ENCODE measurements at regions not wholly inside any gene's neighbourhood (a gene's known extent, or its start where the extent isn't known, plus 50 kb on each side); places are given as distances from the start of the nearest gene placed in this dataset.
"Not testable (repeated sequence)": the region's sequence is repeated elsewhere in the genome, so short reads cannot be mapped to it uniquely, and the experiment has no call there.

DNA sequence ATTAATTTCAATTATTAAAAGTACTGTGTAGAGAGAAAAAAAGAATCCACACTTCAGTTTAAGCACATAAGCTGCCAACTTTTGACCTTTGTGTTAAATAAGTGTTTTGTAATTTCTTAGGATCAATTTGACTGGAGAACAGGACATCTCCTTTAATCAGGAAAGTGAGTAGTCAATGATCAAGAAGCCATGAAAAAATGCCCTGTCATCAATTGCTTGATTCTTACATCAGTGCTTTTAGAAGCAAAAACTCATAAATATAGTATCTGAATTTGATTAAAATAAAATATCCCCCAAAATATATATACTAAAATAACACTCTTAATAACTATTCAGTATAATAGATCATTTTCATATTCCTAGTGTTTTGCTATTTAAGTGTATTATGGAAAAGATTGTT lies 409.0 kb downstream of the TAFA4 start:
- TF ChIP-seq JUND (IDR thresholded peaks at IDR 0.05; ENCODE audit: low read depth): no peak
- in situ Hi-C loops (cut with HindIII; ENCODE audit: low pct_unique_long_range_greater_than_20kb, low sequenced_read_pairs): no loop called here
- DNase-seq (ENCODE audit: low read depth in 1 of 2, low spot score in 1 of 2): no peak

DNA sequence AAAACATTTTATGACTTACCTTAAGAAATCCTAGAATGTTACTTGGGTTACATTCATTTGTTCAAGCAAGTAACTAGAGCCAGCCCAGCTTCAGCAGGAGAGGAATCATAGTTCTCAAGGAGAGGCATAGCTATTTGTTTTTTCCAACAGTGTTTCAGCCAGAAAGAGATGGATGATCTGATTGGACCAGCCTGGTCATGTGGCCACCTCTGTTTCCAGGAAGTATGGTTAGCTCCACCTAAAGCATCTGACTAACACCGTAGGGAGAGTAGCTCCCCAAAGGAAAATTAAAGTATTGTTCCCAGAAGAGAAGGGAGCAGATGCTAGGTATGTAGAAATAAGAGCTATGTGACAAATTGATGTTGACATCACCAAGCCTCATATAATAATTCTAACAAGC lies 417.1 kb downstream of the TAFA4 start:
- no peak for DNase-seq (ENCODE audit: low read depth in 1 of 2, low spot score in 1 of 2)
- TF ChIP-seq JUND (IDR thresholded peaks at IDR 0.05; ENCODE audit: low read depth): no peak
- in situ Hi-C loops (cut with HindIII; ENCODE audit: low pct_unique_long_range_greater_than_20kb, low sequenced_read_pairs): no loop called here

DNA sequence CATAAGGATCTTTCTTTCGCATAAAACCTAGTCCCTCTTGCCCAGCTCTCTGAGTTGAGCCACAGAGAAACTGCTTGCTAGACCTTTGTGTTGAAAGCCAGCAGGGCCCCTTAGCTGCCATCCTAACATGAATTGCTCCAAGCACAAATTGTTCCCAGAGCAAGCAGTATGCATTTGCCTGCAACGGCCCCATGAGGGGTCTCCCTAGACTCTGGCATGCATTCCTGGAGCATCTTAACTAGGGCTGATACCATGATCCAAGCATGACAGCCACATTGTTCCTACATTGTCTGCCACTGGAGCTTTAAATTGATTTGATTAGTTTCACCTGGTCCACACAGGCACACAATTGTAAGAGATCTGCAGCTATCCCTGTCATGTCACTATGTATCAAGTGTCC lies 428.1 kb downstream of the TAFA4 start:
- DNase-seq (ENCODE audit: low read depth in 1 of 2, low spot score in 1 of 2): no peak
- in situ Hi-C loops (cut with HindIII; ENCODE audit: low pct_unique_long_range_greater_than_20kb, low sequenced_read_pairs): no loop called here
- TF ChIP-seq JUND (IDR thresholded peaks at IDR 0.05; ENCODE audit: low read depth): no peak

DNA sequence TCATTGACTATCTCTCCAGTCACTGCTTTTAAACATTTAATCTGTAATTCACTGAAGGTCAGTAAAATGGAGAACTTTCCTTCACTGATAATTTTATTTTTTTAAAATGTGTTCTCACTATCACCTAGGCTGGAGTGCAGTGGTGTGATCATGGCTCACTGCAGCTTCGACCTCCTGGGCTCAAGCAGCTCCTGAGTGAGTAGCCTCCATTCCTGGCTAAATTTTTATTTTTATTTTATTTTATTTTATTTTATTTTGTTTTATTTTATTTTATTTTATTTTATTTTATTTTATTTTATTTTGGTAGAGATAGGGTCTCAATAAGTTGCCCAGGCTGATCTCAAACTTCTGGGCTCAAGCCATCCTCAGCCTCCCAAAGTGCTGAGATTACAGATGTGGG lies 446.5 kb downstream of the TAFA4 start:
- DNase-seq (ENCODE audit: low read depth in 1 of 2, low spot score in 1 of 2); in situ Hi-C loops (cut with HindIII; ENCODE audit: low pct_unique_long_range_greater_than_20kb, low sequenced_read_pairs): not testable (repeated sequence)

DNA sequence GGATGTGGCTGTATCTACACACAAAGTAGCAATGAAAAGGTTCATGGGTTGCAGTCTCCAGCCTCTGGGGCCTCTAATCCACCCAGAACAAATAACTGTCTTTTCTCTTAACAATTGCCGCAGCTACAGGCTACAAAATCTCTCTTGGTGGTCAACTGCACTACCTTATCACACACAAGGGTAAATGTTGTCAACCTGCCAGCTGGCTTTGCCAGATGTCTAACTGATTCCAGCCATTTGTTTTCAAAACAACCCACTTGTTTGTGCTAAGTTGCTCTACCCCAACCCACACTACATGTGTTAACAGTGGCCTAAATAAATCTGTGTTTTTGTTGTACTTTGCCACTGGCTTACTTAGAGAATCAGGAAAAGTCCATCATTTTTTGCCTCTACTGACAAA lies 447.3 kb downstream of the TAFA4 start:
- no peak for TF ChIP-seq JUND (IDR thresholded peaks at IDR 0.05; ENCODE audit: low read depth)
- in situ Hi-C loops (cut with HindIII; ENCODE audit: low pct_unique_long_range_greater_than_20kb, low sequenced_read_pairs): no loop called here

DNA sequence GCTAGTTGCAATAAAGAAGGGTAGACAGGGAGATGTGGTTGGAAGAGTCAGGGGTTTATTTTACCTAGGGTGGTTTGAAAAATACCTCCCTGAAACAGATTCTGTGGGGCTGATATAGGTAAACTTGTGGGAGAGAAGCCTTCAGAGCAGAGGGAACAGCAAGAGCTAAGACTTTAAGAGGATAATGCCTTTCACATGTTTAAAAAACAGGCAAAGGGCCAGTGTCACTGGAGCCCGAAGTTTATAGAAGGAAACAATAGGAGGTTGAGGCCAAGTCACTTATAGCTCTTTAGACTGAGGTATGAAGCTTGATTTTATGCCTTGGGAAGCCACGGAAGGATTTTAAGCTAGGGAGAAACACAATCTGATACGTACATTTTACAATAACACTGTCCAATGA lies 448.7 kb downstream of the TAFA4 start:
- in situ Hi-C loops (cut with HindIII; ENCODE audit: low pct_unique_long_range_greater_than_20kb, low sequenced_read_pairs): no loop called here
- no peak for DNase-seq (ENCODE audit: low read depth in 1 of 2, low spot score in 1 of 2)
- TF ChIP-seq JUND (IDR thresholded peaks at IDR 0.05; ENCODE audit: low read depth): no peak

More for the DNA sequence above, 447.3 kb downstream of the TAFA4 start:
- no peak for DNase-seq (ENCODE audit: low read depth in 1 of 2, low spot score in 1 of 2)

DNA sequence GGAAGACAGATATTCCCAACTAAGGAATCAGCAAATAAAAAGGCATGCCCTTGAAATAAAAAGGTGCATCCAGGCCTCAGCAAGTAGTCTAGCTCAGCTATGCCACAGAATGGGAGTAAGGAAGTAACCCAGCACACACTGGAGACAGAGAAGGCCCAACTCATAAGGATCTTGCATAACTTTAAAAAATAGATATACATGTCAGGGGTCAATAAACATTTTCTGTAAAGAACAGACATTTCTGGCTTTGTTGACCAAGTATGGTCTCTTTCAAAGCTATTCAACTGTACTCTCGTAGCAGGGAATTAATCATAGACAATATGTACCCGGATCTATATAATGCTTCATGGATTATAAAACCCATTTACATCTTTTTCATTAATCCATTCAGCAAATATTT lies 449.3 kb downstream of the TAFA4 start:
- no peak for DNase-seq (ENCODE audit: low read depth in 1 of 2, low spot score in 1 of 2)
- in situ Hi-C loops (cut with HindIII; ENCODE audit: low pct_unique_long_range_greater_than_20kb, low sequenced_read_pairs): no loop called here
- no peak for TF ChIP-seq JUND (IDR thresholded peaks at IDR 0.05; ENCODE audit: low read depth)

DNA sequence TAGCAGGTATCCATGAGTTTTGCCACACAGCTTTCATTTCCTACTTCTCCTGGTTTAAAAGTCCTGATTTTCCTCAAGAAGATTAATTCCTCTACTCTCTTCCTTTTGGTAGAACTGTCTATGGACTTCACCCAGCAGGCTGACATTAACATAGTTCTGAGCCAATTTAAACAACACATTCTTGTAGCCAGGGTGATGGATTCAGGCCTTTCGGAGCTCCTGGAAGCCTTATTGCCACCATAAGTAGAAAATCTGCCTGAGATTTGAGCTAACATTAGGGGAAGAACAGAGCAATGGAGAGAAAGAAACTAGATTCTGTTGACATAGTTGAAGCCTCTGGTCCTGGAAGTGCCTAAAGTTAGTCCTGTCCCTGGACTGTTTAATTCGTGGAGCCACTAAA lies 449.8 kb downstream of the TAFA4 start:
- in situ Hi-C loops (cut with HindIII; ENCODE audit: low pct_unique_long_range_greater_than_20kb, low sequenced_read_pairs): no loop called here
- TF ChIP-seq JUND (IDR thresholded peaks at IDR 0.05; ENCODE audit: low read depth): no peak
- no peak for DNase-seq (ENCODE audit: low read depth in 1 of 2, low spot score in 1 of 2)

DNA sequence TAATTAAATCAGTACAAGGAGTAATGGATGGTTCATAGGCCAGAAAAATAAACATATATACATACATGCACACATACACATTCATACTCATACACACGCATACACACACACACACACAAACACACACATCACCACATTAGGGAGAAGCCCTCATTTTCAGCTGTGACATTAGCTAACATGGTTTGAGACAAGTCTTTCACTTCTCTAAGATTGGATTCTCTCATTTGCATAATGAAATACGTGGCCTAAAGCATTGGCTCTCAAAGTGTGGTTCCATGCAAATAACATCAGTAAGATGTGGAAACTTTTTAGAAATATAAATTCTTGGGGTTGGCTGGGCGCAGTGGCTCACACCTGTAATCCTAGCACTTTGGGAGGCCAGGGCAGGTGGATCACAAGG lies 452.6 kb downstream of the TAFA4 start:
- TF ChIP-seq JUND (IDR thresholded peaks at IDR 0.05; ENCODE audit: low read depth): no peak
- in situ Hi-C loops (cut with HindIII; ENCODE audit: low pct_unique_long_range_greater_than_20kb, low sequenced_read_pairs): no loop called here
- no peak for DNase-seq (ENCODE audit: low read depth in 1 of 2, low spot score in 1 of 2)

DNA sequence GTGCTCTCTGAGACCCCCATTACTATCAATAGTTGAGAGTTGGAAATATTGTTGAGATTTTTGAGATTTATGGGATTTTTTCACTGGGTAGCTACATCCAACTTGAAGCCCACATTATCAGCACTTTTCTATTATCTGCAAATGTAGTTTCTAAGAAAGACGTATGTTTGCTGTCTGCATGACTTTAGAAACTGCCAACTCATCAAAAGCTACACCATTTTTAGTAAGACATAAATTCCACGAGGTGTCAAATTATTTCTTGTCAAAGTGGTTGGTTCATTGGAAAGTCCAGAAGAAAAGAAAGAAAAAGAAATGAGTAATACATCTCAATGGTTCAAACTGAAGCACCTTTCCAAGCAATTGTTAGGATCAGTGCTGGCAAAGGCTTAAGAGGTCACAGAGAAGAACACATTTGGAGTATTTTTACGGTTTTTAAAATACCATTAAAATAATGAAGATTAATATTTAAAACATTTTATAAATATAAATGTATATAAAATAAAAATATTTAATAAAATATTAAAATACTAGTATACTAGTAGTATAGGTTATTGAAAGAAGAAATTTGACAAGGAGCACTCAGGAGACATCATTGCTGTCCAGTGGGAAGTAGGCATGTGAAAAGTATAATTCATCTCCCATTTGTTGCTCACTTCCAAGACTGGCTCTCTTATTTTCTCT lies 463.5 kb downstream of the TAFA4 start:
- no peak for DNase-seq (ENCODE audit: low read depth in 1 of 2, low spot score in 1 of 2)
- in situ Hi-C loops (cut with HindIII; ENCODE audit: low pct_unique_long_range_greater_than_20kb, low sequenced_read_pairs): no loop called here
- TF ChIP-seq JUND (IDR thresholded peaks at IDR 0.05; ENCODE audit: low read depth): no peak

DNA sequence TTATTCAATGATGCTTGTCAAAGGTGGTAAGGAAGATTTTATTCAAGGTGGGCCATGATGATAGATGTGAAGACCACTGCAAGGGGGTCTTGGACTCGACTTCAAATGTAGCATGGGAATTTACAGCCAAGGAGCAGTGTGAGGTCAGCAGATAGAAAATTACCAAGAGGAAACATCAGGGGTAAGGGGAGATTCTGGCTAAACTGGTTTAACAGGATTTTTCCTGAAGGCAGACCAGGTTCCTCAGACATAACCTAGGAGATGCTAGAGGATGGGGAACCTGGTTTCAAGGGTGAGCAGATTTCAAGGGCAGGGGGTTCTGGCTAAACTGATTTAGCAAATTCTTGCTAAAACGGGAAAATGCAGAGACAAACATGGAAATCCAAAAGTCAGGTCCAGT lies 464.9 kb downstream of the TAFA4 start:
- no peak for DNase-seq (ENCODE audit: low read depth in 1 of 2, low spot score in 1 of 2)
- in situ Hi-C loops (cut with HindIII; ENCODE audit: low pct_unique_long_range_greater_than_20kb, low sequenced_read_pairs): no loop called here
- no peak for TF ChIP-seq JUND (IDR thresholded peaks at IDR 0.05; ENCODE audit: low read depth)

DNA sequence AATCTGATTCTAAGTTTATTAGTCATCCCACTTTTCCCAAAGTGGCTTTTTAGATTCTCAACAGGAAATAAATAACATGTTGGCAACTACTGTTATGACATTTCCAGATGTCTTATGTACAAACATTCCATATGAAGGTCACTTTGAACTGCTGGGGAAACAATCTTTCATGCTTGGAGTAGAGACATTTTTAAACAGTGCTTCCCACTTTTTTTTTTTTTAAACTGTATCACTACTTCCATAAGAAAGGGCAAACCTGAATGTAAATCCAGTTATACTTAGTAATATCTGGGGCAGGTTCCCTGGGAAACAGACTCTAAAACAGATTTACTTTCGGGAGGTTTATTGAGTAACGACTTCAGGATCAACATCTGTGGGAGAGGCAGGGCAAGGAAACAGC lies 473.8 kb downstream of the TAFA4 start:
- DNase-seq (ENCODE audit: low read depth in 1 of 2, low spot score in 1 of 2): no peak
- TF ChIP-seq JUND (IDR thresholded peaks at IDR 0.05; ENCODE audit: low read depth): no peak
- in situ Hi-C loops (cut with HindIII; ENCODE audit: low pct_unique_long_range_greater_than_20kb, low sequenced_read_pairs): no loop called here

DNA sequence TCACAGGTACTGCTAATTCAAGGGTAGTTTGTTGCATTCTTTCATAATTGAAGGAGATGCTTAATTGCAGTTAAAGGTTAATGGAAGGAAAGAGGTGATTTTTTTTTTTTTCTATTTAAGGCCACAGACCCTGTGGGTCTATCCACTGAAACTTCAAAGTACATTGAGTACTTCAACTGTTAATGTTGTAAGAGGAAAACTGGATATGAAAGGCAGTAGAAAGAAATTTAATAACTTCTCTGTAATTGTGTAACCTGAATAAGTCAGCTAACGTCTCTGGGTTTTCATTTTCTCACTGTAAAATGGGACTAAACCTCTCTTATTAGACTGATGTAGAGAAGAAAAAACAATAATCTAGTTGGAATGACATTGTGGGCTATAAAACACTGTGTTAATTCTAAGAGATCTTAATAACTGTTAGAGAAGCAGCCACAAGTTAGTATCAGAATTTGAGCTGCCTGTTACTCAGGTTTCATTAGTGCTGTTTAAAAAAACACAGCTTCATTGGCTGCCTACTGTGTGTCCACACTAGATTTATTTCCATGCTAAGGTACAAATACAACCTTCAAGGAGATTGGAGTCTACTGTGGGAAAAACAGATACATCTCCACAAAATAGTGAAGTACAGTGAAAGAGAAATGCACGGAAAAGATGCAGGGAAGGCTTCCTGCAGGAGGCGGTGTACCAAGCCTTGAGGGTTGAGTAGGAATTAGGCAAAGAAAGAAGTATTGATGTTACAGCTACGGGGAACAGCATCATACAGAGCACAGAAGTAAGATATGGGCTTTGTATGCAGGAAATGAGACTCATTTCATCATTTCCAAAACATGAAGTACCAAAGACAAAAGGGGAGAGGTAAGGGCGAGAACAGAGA lies 483.6 kb downstream of the TAFA4 start:
- no peak for TF ChIP-seq JUND (IDR thresholded peaks at IDR 0.05; ENCODE audit: low read depth)
- no peak for DNase-seq (ENCODE audit: low read depth in 1 of 2, low spot score in 1 of 2)
- in situ Hi-C loops (cut with HindIII; ENCODE audit: low pct_unique_long_range_greater_than_20kb, low sequenced_read_pairs): no loop called here
